OCI-LY7 (cell line): ENCODE measurements at regions not wholly inside any gene's neighbourhood (a gene's known extent, or its start where the extent isn't known, plus 50 kb on each side); places are given as distances from the start of the nearest gene placed in this dataset.

ENCODE experiments used
- CTCF ChIP-seq: fragments of 200-600 bp; sonication (generic); conservative IDR thresholded peaks from 2 replicates; pipeline ENCODE4 v1.5.1; 2014; ENCODE audit warnings: mild to moderate bottlenecking, antibody characterized with exemption, low read length, moderate library complexity, mixed read lengths
- EZH2phosphoT487 ChIP-seq: fragments of 200-600 bp; sonication (generic); IDR thresholded peaks from 2 replicates; pipeline ENCODE4 v1.6.1; 2018; ENCODE audit warnings: low read depth, borderline replicate concordance, mild to moderate bottlenecking, mixed run types, antibody characterized with exemption, low read length, moderate library complexity, mixed read lengths

GRCh38 chr1:14148526-14148925 is 448.5 kb downstream of the PRDM2 start:
- no peak for TF ChIP-seq CTCF
- TF ChIP-seq EZH2phosphoT487 = no peak
